ENCODE measurements at regions not wholly inside any gene's neighbourhood (a gene's known extent, or its start where the extent isn't known, plus 50 kb on each side); places are given as distances from the start of the nearest gene placed in this dataset.

GRCh38 chr6:100132005-100132404 lies 138.0 kb upstream of the MCHR2 start:
- no peak for DNase-seq (ENCODE audit: low read depth in 1 of 2, low spot score in 1 of 2)
- no peak for TF ChIP-seq JUND (IDR thresholded peaks at IDR 0.05; ENCODE audit: low read depth)
- in situ Hi-C loops (cut with HindIII; ENCODE audit: low pct_unique_long_range_greater_than_20kb, low sequenced_read_pairs): no loop called here

GRCh38 chr6:100130630-100131029 lies 136.6 kb upstream of the MCHR2 start:
- no peak for DNase-seq (ENCODE audit: low read depth in 1 of 2, low spot score in 1 of 2)
- in situ Hi-C loops (cut with HindIII; ENCODE audit: low pct_unique_long_range_greater_than_20kb, low sequenced_read_pairs): no loop called here

DNA sequence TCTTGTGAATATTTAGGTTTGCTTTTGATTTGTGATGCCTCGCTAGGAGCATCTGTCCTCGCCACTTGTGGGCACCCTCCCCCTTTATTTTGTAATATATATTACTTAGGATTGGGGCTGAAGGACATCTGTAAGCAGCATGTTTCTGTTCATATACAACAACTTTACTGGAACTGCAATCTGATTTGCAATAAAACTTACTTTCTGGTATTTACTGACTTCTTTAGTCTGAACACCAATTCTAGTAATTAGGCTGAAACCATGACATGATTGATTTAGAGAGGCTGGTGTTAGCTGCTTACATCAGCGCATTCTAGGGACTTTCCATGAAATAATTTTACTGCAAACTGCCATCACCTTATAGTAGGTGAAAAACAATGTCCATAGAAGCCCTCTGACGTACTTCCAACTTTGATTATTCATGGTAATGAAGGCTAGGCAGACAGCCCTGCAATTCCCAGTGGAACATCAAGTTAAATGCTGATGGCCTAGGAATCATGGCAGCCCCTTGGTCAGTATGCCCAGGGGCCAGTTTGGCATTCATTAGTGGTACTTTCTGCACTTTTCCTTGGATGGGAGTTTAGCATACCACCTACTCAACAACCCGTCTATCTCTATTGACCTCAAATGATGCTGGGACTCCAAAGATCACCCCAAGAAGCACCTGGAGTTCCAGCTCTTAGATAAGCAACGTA lies 132.9 kb upstream of the MCHR2 start:
- no peak for TF ChIP-seq JUND (IDR thresholded peaks at IDR 0.05; ENCODE audit: low read depth)
- in situ Hi-C loops (cut with HindIII; ENCODE audit: low pct_unique_long_range_greater_than_20kb, low sequenced_read_pairs): no loop called here
- DNase-seq (ENCODE audit: low read depth in 1 of 2, low spot score in 1 of 2): no peak

More at GRCh38 chr6:100130630-100131029, 136.6 kb upstream of the MCHR2 start:
- no peak for TF ChIP-seq JUND (IDR thresholded peaks at IDR 0.05; ENCODE audit: low read depth)

GRCh38 chr6:100121854-100122609 lies 128.0 kb upstream of the MCHR2 start:
- in situ Hi-C loops (cut with HindIII; ENCODE audit: low pct_unique_long_range_greater_than_20kb, low sequenced_read_pairs): no loop called here
- no peak for DNase-seq (ENCODE audit: low read depth in 1 of 2, low spot score in 1 of 2)
- no peak for TF ChIP-seq JUND (IDR thresholded peaks at IDR 0.05; ENCODE audit: low read depth)

DNA sequence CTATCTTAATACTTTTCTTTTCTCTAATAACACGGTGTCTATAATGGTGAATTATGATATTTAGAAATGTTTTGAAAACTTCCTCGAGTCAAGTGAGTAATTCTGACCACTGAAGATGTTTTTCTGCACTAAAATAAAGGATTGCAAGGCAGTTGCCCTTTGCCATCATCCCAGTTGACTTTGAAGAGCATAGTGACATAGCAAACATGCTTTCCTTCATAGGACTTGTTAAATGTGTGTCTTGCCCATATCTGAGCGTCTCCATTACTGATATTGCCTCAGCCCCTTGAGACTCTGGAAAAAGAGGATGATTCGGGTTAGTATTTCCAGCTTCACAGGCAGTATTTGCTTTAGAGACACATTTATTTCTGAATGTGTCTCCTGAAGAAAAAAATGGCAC lies 125.2 kb upstream of the MCHR2 start:
- no peak for DNase-seq (ENCODE audit: low read depth in 1 of 2, low spot score in 1 of 2)
- no peak for TF ChIP-seq JUND (IDR thresholded peaks at IDR 0.05; ENCODE audit: low read depth)
- in situ Hi-C loops (cut with HindIII; ENCODE audit: low pct_unique_long_range_greater_than_20kb, low sequenced_read_pairs): no loop called here

DNA sequence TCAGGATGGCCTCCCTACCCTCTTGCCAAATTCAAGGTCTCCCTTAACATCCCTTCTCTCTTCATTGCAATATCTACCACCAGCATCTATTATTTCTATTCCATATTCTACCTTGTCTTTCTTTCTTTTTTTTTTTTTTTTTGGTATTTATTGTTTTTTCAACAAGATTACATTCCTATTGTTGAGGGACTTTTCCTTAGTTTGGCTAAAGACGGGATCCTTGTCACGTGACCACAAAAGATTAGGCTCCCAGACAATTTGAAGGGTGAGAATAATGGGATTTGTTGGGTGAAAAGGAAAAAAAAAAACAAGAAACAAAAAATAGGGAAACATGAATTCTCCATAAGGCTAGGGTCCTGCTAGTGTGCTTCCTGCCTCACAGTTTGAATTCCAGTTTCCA lies 124.3 kb upstream of the MCHR2 start:
- no peak for TF ChIP-seq JUND (IDR thresholded peaks at IDR 0.05; ENCODE audit: low read depth)
- in situ Hi-C loops (cut with HindIII; ENCODE audit: low pct_unique_long_range_greater_than_20kb, low sequenced_read_pairs): no loop called here
- no peak for DNase-seq (ENCODE audit: low read depth in 1 of 2, low spot score in 1 of 2)

DNA sequence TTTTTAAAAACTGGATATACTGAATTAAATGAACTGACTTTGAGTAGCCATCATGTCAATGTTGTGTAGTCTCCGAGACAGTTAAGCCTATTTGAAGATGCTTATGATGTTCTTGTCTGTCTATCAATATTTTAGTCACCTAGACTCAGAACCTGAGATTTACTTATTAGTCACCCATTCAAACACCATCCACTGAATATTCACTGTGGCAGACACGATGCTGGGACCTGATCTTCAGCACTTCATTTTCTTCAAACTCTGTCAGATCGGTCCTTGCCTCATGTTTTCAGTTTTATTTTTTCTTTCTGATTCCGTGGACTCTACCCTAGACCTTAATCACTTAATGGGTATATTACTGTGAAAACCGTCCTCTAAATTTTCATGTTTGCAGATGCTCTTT lies 123.7 kb upstream of the MCHR2 start:
- no peak for TF ChIP-seq JUND (IDR thresholded peaks at IDR 0.05; ENCODE audit: low read depth)
- DNase-seq (ENCODE audit: low read depth in 1 of 2, low spot score in 1 of 2): no peak
- in situ Hi-C loops (cut with HindIII; ENCODE audit: low pct_unique_long_range_greater_than_20kb, low sequenced_read_pairs): no loop called here

- peak; percentile 4 to 65 for DNase-seq (ENCODE audit: low read depth in 1 of 2, low spot score in 1 of 2)
- no peak for TF ChIP-seq JUND (IDR thresholded peaks at IDR 0.05; ENCODE audit: low read depth)
- in situ Hi-C loops (cut with HindIII; ENCODE audit: low pct_unique_long_range_greater_than_20kb, low sequenced_read_pairs): no loop called here
Observed at GRCh38 chr6:100116411-100117194, 122.6 kb upstream of the MCHR2 start.

DNA sequence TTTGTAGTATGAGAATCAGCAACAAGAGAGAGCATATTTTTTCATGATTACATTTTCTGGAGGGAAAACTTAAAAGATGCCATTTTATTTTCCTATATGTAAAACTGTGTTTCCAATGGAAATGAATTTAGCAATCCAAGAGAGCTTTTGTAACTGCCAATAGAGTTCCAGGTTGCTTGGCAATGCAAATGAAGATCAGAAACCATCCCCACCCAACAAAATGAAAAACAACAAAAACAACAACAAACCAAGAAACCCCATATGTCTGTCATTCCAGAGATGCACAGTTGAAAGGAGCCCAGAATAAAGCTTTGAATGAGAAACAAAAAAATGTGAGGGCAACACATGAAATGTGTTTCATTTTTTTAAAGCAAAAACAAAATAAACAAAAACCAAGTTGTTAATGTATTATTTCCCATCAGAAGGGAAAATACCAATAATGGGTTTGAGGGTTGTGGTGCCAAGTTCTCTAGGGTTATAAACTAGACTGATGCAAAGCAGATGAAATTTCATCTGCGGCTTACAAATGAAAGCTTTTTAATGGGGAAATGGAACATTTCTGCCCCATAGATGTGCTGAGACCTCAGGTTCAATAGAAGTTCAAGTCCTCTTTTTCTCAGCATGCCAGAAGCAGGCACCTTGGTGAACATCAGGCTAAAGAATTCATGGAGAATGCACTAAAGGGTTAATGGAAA lies 121.5 kb upstream of the MCHR2 start:
- in situ Hi-C loops (cut with HindIII; ENCODE audit: low pct_unique_long_range_greater_than_20kb, low sequenced_read_pairs): no loop called here
- DNase-seq (ENCODE audit: low read depth in 1 of 2, low spot score in 1 of 2): no peak
- no peak for TF ChIP-seq JUND (IDR thresholded peaks at IDR 0.05; ENCODE audit: low read depth)

DNA sequence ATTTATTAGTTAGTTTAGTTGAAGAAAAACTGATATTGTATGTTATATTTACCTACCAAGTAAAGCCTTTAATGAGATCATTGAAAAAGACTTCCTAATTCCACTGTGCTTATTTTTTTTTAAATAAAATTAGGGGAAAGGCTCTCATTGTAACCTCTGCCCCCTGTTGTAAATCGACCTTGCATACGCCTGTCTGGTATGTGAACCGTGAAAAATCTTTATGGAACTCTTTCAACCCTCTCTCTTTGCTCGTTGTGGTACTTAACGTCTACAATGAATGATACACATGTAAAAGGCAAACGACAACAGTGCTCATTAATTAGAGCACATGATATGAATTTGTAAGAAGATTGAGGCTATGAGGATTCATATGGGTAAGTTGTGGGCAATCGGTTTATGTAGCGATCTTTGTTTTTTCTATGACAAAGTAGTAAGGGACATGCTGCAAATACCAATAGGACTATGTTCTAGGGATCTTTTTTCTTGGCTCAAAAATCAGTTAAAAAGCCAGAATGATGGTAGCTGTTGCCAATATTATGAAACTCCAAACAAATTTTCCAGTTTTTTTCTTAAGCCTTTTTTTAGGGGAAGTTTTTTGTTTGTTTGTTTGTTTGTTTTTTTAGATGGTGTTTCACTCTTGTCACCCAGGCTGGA lies 119.0 kb upstream of the MCHR2 start:
- no peak for TF ChIP-seq JUND (IDR thresholded peaks at IDR 0.05; ENCODE audit: low read depth)
- DNase-seq (ENCODE audit: low read depth in 1 of 2, low spot score in 1 of 2): no peak
- in situ Hi-C loops (cut with HindIII; ENCODE audit: low pct_unique_long_range_greater_than_20kb, low sequenced_read_pairs): no loop called here

DNA sequence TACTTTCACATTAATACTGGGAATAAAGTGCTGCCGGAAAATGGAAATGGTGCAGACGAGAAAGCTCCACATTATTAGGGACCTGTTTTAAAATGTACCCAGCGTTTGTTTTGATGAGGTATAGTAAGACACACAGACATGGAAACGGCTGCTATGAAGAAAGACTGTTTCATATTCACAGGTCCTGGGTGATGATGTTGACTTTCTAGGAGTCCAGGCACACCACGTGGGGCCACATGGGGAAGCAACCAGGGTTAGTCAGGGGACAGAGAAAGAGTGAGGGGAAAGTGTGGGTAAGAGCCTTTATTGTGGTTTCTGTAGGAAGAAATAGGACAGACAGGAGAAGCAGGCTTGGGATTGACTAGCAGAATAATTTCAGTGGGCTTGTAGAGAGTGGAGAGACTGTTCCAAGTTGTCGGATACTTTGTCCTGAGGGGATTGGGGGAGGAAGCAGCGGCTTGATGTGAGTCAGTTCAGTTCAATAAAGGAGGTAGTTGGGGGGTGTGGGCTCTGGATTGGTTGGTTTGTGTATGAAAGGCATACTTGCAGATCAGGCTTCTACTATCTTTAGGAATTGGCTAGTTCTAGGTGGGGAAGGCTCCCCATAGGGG lies 112.0 kb upstream of the MCHR2 start:
- no peak for TF ChIP-seq JUND (IDR thresholded peaks at IDR 0.05; ENCODE audit: low read depth)
- in situ Hi-C loops (cut with HindIII; ENCODE audit: low pct_unique_long_range_greater_than_20kb, low sequenced_read_pairs): no loop called here
- DNase-seq (ENCODE audit: low read depth in 1 of 2, low spot score in 1 of 2): no peak

GRCh38 chr6:100105138-100105537 lies 111.1 kb upstream of the MCHR2 start:
- TF ChIP-seq JUND (IDR thresholded peaks at IDR 0.05; ENCODE audit: low read depth): no peak
- in situ Hi-C loops (cut with HindIII; ENCODE audit: low pct_unique_long_range_greater_than_20kb, low sequenced_read_pairs): no loop called here
- DNase-seq (ENCODE audit: low read depth in 1 of 2, low spot score in 1 of 2): no peak

Data from T47D (cell line).